ENCODE measurements at regions not wholly inside any gene's neighbourhood (a gene's known extent, or its start where the extent isn't known, plus 50 kb on each side); places are given as distances from the start of the nearest gene placed in this dataset.

GRCh38 chr10:36280321-36280741 is 638.2 kb upstream of the FZD8 start:
- DNase-seq, result peak; percentile 58

DNA sequence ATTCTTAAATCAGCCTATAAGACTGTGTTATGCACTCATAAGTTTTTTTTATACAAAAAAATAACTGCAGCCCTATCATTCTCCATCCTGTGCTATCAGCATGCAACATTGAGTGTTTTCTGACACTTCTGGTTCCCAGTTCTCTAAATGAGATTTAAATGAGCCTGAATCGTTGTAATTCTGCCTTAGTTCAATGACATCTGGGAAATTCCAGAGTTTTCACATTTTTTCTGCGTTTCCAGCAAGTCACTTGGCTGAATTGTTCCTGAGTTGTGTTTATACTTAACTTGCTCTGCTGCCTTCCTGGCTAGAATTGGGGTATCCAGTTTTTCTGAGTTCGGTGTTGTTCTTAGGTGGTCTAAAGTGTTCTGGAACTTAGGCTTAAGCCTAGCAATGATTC is 636.1 kb upstream of the FZD8 start:
- no peak for DNase-seq

DNA sequence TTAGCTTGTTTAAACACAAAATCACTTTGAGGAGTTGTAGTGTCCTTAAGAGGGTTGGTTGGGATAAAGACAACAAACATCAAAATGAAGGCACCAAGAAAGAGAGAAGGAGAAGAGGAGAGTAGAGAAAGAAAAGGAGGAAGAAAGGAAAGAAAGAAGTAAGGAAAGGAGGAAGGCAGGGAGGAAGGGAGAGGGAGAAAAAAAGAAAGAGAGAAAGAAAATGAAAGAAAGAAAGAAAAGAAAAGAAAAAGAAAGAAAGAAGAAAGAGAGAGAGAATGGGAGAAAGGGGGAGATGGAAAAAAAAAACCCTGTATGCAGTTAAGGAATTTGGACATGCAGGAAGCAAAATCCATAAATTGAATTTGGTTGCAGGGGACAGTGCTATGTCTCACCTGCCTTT is 635.4 kb upstream of the FZD8 start:
- no peak for DNase-seq

DNA sequence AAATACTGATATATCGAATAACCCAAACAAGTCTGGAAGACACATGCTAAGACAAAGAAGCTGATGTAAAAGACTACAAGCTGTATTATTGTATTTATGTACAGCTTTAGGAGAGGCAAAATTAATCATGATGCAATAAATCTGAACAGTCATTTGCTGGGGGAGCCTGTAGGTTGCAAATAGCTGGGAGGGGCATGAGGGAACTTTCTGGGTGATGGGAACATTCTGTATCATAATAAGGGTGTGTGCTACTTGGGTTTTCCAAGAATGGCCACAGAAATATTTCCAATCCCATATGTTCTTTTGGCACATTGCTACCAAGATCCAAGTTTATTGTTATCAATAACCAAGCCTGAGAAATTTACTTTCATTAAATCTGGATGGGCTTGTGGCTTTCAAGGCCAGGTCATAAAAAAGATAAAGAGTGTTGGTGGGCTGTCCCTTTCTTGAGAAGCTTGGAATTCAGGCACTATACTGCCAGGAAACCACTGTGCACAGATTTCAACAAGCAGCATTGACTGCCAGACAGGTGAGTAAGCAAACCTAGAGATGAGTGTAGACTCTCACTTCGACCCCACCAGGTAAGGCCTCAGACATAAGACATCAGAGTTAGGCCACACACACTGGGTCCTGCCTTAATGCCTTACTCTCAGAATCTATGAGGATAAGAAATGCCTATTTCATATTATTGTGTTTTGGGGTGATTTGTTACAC is 629.7 kb upstream of the FZD8 start:
- DNase-seq, result no peak

DNA sequence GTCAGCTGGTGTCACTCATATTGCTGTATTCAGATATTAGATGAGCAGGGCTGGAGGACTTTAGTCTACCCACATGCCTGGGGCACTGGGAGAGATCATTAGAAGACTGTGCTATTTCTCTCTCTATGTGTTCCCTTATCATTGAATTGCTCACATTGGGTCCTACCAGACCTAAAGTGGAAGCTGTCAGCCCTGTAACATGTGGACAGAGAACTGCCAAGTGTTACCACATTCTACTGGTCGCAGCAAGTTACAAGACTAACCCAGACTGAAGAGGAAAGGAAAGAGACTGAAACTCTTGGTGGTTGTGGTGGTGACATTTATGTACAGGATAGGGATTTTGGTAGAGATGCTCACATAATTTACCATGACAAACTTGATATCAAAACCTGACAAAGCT is 627.1 kb upstream of the FZD8 start:
- DNase-seq, result no peak

GRCh38 chr10:36266923-36267322 is 624.8 kb upstream of the FZD8 start:
- DNase-seq, result no peak

- no peak for DNase-seq
Observed at GRCh38 chr10:36265741-36266140, 623.6 kb upstream of the FZD8 start.

- DNase-seq, result no peak
Observed at GRCh38 chr10:36263871-36264270, 621.8 kb upstream of the FZD8 start.

GRCh38 chr10:36256948-36257356 is 614.9 kb upstream of the FZD8 start:
- peak; percentile 6 for DNase-seq

- DNase-seq, result no peak
Observed at GRCh38 chr10:36256166-36256565, 614.1 kb upstream of the FZD8 start.

GRCh38 chr10:36254199-36254598 is 612.1 kb upstream of the FZD8 start:
- no peak for DNase-seq

DNA sequence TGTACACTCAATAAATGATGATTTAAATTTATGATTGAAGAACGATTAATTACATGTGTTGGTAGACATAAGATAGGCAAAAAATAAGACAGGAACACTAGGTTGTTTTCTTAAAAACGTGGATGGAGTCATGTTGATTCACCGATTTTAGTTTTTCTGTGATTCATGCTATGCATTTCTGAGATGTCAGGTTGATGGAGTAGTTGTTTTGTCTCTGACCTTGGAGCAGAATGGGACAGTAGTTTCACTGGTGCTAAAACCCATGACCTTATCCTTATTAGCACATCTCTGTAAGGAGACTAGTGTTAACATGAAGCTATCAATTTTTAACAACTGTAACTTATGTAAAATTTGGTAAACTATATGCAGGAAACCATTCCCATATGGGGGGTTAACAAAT is 611.6 kb upstream of the FZD8 start:
- DNase-seq, result no peak

GRCh38 chr10:36251068-36251467 is 609.0 kb upstream of the FZD8 start:
- DNase-seq, result no peak

DNA sequence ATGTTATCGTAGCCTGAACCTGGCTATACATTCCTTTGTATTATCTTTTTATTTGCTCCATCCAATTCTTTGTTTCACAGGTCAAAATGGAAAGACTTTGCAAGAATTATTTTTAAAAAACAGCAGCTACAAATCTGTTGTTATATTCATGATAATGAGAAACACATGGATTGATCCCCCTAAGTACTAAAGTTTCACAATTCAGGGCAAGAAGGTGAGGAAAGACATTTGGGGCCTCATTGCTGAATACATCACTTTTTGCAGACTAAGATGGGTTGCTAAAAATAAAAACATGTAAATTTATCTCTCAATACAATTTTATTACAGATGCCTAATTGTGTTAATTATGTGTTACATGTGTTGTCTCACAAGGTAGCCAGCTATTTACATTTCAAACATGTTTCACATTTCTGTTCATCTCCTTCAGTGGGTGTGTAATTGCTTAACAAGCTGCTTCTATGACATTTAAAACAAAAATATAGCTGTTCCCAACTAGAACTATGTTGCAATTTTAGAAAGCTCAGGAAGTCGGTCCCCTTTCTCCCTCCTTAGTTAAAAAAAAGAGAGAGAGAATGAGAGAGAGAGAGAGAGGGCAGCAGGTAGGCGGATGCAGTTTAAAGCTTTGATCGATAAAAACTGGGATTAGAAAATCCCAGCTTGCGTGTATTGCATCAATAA is 606.3 kb upstream of the FZD8 start:
- no peak for DNase-seq

DNA sequence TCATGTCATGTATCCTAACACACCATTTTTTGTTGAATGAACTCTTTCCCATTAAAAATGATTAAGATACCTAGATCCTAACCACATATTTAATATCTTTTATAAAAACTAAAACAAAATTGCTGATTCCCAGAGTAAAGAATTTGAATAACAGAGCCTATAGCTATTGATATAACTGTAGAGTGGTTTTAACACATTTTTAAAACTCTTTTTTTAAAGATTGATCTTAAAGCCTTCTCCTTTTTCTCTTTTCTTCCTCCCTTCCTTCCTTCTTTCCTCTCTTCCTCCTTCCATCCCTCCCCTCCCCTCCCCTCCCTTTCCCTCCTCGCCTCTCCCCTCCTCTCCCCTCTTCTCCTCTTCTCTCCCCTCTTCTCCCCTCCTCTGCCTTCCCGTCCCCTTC is 605.4 kb upstream of the FZD8 start:
- DNase-seq, result no peak

DNA sequence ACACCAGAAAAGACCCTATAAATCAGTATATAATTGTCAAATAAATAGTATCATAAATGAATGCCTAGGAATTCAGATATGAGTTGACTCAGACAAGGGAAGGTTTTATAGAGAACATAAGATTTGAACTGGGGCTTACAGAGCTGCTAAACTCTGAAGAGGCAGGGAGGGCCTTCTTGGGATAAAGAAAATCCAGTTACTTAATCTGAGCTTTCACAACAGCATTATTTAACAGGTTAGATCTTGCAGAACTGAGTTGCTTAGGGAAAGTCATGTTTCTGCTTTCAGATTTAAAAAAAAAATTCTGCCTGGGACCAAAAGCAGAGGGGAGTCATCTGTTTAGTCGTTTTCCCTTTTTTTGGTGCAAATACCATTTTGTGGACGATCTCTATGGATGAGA is 594.8 kb upstream of the FZD8 start:
- DNase-seq, result no peak

- no peak for DNase-seq
Observed at GRCh38 chr10:36236341-36236740, 594.2 kb upstream of the FZD8 start.

DNA sequence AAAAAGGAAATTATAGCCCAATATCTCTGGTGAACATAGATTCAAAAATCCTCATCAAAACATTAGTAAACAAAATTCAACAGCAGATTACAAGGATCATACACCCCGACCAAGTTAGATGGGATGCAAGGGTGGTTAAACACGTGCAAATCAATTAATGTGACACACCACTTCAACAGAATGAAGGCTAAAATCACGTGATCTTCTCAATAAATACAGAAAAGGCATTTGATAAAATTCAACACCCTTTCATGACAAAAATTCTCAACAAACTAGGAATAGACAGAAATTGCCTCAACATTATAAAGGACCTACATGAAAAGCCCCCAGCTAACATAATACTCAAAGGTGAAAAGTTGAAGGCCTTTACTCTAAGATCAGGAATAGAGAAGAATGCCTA is 590.8 kb upstream of the FZD8 start:
- DNase-seq, result no peak

DNA sequence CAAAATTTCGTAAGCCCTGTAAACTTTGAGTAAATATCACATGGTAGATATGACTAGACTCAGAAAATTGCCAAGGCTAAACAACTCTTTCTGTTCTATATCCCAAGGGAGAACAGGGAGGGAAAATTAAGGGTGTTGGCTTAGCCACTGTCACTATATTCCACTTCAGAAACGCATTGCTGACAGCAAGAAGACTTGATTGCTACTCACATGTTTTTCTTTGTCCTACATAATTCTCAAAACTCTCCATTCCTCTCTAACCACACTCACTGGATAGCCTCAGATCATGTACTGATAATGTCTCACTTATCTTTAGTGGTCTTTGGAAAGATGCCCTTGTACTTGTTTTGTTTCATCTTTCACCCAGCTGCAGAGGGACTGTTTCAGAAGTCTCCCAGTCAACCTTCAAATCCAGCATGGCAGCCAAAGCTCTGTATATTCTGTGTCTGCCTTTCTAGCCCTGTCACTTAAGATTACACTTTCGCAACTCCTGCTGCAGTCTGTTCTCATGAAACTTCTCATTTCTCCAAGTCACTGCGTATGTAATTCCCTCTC is 582.4 kb upstream of the FZD8 start:
- DNase-seq, result peak; percentile 35

DNA sequence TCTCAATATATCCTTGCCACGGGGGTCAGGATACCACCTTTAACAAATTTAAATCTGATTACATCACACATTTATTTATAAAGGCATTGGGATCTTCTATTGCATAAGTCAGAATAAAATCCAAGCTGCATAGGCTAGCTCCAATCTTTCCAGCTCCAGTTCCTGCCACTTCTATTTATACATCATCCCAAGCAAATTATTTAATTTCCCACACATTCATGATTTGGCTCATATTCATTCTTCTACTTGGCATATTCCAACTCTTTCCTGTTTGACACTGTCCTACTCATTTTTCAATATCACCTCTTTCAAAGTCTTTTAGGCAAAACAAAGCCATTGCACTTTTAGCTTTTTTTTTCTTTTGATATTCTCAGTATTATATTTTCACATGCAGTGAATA is 579.0 kb upstream of the FZD8 start:
- DNase-seq, result no peak

DNA sequence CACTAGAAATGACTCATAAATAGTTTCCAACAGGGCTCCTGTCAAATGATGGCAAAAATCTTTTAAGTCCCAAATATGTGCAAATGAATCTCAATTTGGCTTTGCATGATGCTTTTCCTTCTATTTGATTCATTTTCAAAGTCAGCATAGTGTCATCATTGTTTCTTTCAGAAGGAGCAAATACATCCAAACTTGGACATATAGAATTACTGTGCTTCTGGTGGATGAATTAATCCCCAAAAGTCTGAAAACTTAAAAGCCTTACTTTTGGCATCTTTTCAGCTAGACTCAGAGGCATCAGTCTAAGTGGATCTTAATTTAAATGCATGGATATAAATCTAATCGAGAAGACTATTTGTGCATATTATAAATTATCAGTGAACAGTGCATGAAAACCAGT is 578.1 kb upstream of the FZD8 start:
- DNase-seq, result no peak

- DNase-seq, result no peak
Observed at GRCh38 chr10:36211856-36212255, 569.8 kb upstream of the FZD8 start.

DNA sequence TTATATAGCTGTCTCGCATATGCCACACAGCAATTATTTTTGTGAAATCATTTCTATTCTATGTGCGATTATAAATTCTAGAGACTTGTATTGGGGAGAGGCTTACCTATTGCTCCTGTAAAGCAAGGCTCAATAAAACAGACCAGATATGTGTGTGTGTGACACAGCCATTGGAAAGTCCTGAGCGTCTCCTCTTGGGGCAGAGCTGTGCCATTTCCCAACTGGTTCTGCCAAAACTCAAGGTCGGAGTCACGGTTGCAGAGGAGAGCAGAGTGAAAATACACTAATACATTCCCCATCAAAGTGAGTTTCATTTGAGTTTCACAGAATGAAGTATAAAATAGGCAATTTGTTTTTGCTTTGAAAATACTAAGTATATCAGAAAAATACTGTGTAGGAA is 567.4 kb upstream of the FZD8 start:
- DNase-seq, result no peak

DNA sequence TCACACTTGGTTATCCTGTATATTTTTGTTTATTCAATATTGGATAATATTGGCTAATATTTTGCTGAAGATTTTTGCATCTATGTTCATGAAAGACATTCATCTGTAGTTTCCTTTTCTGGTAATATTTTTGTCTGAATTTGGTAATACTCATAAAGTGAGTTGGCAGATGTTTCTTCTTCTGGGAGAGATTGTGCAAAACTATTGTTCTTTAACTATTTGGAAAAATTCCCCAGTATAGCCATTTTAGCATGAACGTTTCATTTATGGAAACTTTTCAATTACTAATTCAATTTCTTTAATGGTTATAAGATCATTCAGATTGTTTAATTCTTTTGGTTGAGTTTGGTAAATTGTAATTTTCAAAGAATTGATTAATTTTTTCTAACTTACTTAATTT is 560.8 kb upstream of the FZD8 start:
- no peak for DNase-seq

Data from fibroblast of skin of back (primary cell).